GM19397 (cell line): ENCODE measurements at regions not wholly inside any gene's neighbourhood (a gene's known extent, or its start where the extent isn't known, plus 50 kb on each side); places are given as distances from the start of the nearest gene placed in this dataset.

Source experiments
- ATAC-seq: cut with Tn5 transposase; IDR thresholded peaks from one replicate; pipeline ENCODE4 v1.9.1; 2021; ENCODE audit warnings: mild to moderate bottlenecking, moderate library complexity; ENCODE audit not compliant: unreplicated experiment

GRCh38 chr9:38287420-38287985, 105.0 kb upstream of the ALDH1B1 start:
- ATAC-seq: no peak

GRCh38 chr9:38286766-38287165, 105.7 kb upstream of the ALDH1B1 start:
- ATAC-seq: no peak

- no peak for ATAC-seq
These were observed 106.1 kb upstream of the ALDH1B1 start for GRCh38 chr9:38286357-38286756.

- no peak for ATAC-seq
These were observed 107.3 kb upstream of the ALDH1B1 start for GRCh38 chr9:38285236-38285635.

- ATAC-seq: no peak
These were observed 107.9 kb upstream of the ALDH1B1 start for GRCh38 chr9:38284588-38285051.

GRCh38 chr9:38284039-38284575, 108.4 kb upstream of the ALDH1B1 start:
- no peak for ATAC-seq

- no peak for ATAC-seq
These were observed 109.7 kb upstream of the ALDH1B1 start for GRCh38 chr9:38282756-38283155.

- ATAC-seq: no peak
These were observed 110.6 kb upstream of the ALDH1B1 start for GRCh38 chr9:38281917-38282316.

GRCh38 chr9:38281196-38281595, 111.3 kb upstream of the ALDH1B1 start:
- ATAC-seq: no peak

GRCh38 chr9:38280251-38280800, 112.2 kb upstream of the ALDH1B1 start:
- ATAC-seq: no peak

GRCh38 chr9:38278931-38279679, 113.4 kb upstream of the ALDH1B1 start:
- ATAC-seq: no peak

- no peak for ATAC-seq
These were observed 114.0 kb upstream of the ALDH1B1 start for GRCh38 chr9:38278457-38278856.

- ATAC-seq: no peak
These were observed 114.8 kb upstream of the ALDH1B1 start for GRCh38 chr9:38277601-38278200.

GRCh38 chr9:38276771-38277439, 115.6 kb upstream of the ALDH1B1 start:
- no peak for ATAC-seq

- ATAC-seq: no peak
These were observed 117.7 kb upstream of the ALDH1B1 start for GRCh38 chr9:38274800-38275199.

GRCh38 chr9:38272710-38273109, 119.8 kb upstream of the ALDH1B1 start:
- ATAC-seq: no peak

GRCh38 chr9:38271666-38272241, 120.7 kb upstream of the ALDH1B1 start:
- no peak for ATAC-seq

- ATAC-seq: no peak
These were observed 122.7 kb upstream of the ALDH1B1 start for GRCh38 chr9:38269775-38270174.

- ATAC-seq: no peak
These were observed 129.0 kb upstream of the ALDH1B1 start for GRCh38 chr9:38263532-38263931.

GRCh38 chr9:38259519-38260218, 132.8 kb upstream of the ALDH1B1 start:
- ATAC-seq: no peak
